MCF 10A (cell line): ENCODE measurements at regions not wholly inside any gene's neighbourhood (a gene's known extent, or its start where the extent isn't known, plus 50 kb on each side); places are given as distances from the start of the nearest gene placed in this dataset.

ENCODE experiments used
- BruUV-seq: library from RNA; stranded (reverse); fragments of 400-500 nt; replicated peaks from 2 replicates; lab custom pipeline; 2021; lab: Mats Ljungman, UMichigan
- CTCF ChIA-PET: fragments of 300-600 bp; sonication (Branson Sonifier 250); formaldehyde crosslinking; extraction: SDS; loops from one replicate; lab custom pipeline; 2021; ENCODE audit warnings: antibody characterized with exemption, inconsistent platforms; lab: Yijun Ruan, JAX
- POLR2A ChIA-PET: fragments of 300-600, 350-650 bp; sonication (Branson Sonifier 250); formaldehyde crosslinking; extraction: SDS; loops from one replicate; lab custom pipeline; 2020; ENCODE audit warnings: antibody characterized with exemption, inconsistent platforms; lab: Yijun Ruan, JAX
- DNase-seq: peaks from one replicate; pipeline ENCODE4 v3.0.0-alpha.2; 2018; ENCODE audit not compliant: unreplicated experiment
- H3K27ac Mint-ChIP-seq: one replicate; pipeline ENCODE4 v1.8.0; 2022; ENCODE audit warnings: mild to moderate bottlenecking, low read depth, mixed read lengths; ENCODE audit not compliant: unreplicated experiment
- H3K27me3 Mint-ChIP-seq: one replicate; pipeline ENCODE4 v1.8.0; 2022; ENCODE audit warnings: mixed read lengths; ENCODE audit not compliant: insufficient read depth, unreplicated experiment
- H3K36me3 Mint-ChIP-seq: one replicate; pipeline ENCODE4 v1.8.0; 2022; ENCODE audit warnings: mild to moderate bottlenecking, moderate library complexity, mixed read lengths; ENCODE audit not compliant: insufficient read depth, unreplicated experiment
- H3K4me1 Mint-ChIP-seq: one replicate; pipeline ENCODE4 v1.8.0; 2022; ENCODE audit warnings: mixed read lengths; ENCODE audit not compliant: insufficient read depth, unreplicated experiment
- H3K4me3 Mint-ChIP-seq: one replicate; pipeline ENCODE4 v1.8.0; 2022; ENCODE audit warnings: mild to moderate bottlenecking, moderate library complexity, mixed read lengths; ENCODE audit not compliant: unreplicated experiment
- H3K9me3 Mint-ChIP-seq: one replicate; pipeline ENCODE4 v1.8.0; 2022; ENCODE audit warnings: mixed read lengths; ENCODE audit not compliant: unreplicated experiment
- CTCF ChIP-seq: fragments of 200-600 bp; IDR thresholded peaks from one replicate; pipeline ENCODE4 v1.8.0; 2022; ENCODE audit warnings: antibody characterized with exemption, mild to moderate bottlenecking; ENCODE audit not compliant: unreplicated experiment
- intact Hi-C: fragments of 100-400 bp; cut with micrococcal nuclease; formaldehyde crosslinking; loops from 2 replicates; pipeline ENCODE4 v1.14.1; 2022

- POLR2A ChIA-PET = no interaction called here
- BruUV-seq = no TSS peak
- Mint-ChIP-seq H3K36me3 (no peaks in the 10 kb centered on the region), H3K27me3 (no peaks in the 10 kb centered on the region), H3K9me3 (no peaks in the 10 kb centered on the region), H3K4me3 (no peak overlapping the region), H3K4me1 (no peaks in the 10 kb centered on the region), H3K27ac (no peak overlapping the region)
- DNase-seq = no peak
- intact Hi-C loops = no loop called here
- no peak for TF ChIP-seq CTCF
- CTCF ChIA-PET = no interaction called here
Observed at GRCh38 chr11:104657083-104657482, 241.2 kb downstream of the CASP12 start.

- ChIA-PET POLR2A (no interaction called here), CTCF (no interaction called here)
- intact Hi-C loops = no loop called here
- H3K4me1 Mint-ChIP-seq = no peaks in the 10 kb centered on the region
- no peak for TF ChIP-seq CTCF
- no peak for DNase-seq
- H3K4me3 Mint-ChIP-seq = no peak overlapping the region
- H3K9me3 Mint-ChIP-seq = peaks cover 2% of the 10 kb centered on the region
- no TSS peak for BruUV-seq
- H3K27ac Mint-ChIP-seq = no peak overlapping the region
- H3K36me3 Mint-ChIP-seq = no peaks in the 10 kb centered on the region
- no peaks in the 10 kb centered on the region for H3K27me3 Mint-ChIP-seq
Observed at GRCh38 chr11:104655066-104655465, 243.2 kb downstream of the CASP12 start.

GRCh38 chr11:104654181-104654813 lies 244.0 kb downstream of the CASP12 start:
- H3K36me3 Mint-ChIP-seq = no peaks in the 10 kb centered on the region
- no peak for TF ChIP-seq CTCF
- H3K9me3 Mint-ChIP-seq = peaks cover 4% of the 10 kb centered on the region
- no peak overlapping the region for H3K27ac Mint-ChIP-seq
- ChIA-PET CTCF (no interaction called here), POLR2A (no interaction called here)
- H3K4me3 Mint-ChIP-seq = no peak overlapping the region
- no peaks in the 10 kb centered on the region for H3K4me1 Mint-ChIP-seq
- intact Hi-C loops = no loop called here
- no TSS peak for BruUV-seq
- no peaks in the 10 kb centered on the region for H3K27me3 Mint-ChIP-seq
- DNase-seq = no peak

GRCh38 chr11:104653407-104653806 lies 244.9 kb downstream of the CASP12 start:
- no TSS peak for BruUV-seq
- no peak overlapping the region for H3K27ac Mint-ChIP-seq
- H3K36me3 Mint-ChIP-seq = no peaks in the 10 kb centered on the region
- CTCF ChIA-PET = no interaction called here
- no peaks in the 10 kb centered on the region for H3K4me1 Mint-ChIP-seq
- H3K4me3 Mint-ChIP-seq = no peak overlapping the region
- TF ChIP-seq CTCF = no peak
- peaks cover 4% of the 10 kb centered on the region for H3K9me3 Mint-ChIP-seq
- no peak for DNase-seq
- no peaks in the 10 kb centered on the region for H3K27me3 Mint-ChIP-seq
- intact Hi-C loops = no loop called here
- POLR2A ChIA-PET = interaction anchor here (0.6 to 0.8 kb wide), 2 partner anchors 15 to 20 kb away, joined by 3 to 4 read pairs; no protein-coding TSS in a partner anchor
